ENCODE measurements at regions not wholly inside any gene's neighbourhood (a gene's known extent, or its start where the extent isn't known, plus 50 kb on each side); places are given as distances from the start of the nearest gene placed in this dataset.

DNA sequence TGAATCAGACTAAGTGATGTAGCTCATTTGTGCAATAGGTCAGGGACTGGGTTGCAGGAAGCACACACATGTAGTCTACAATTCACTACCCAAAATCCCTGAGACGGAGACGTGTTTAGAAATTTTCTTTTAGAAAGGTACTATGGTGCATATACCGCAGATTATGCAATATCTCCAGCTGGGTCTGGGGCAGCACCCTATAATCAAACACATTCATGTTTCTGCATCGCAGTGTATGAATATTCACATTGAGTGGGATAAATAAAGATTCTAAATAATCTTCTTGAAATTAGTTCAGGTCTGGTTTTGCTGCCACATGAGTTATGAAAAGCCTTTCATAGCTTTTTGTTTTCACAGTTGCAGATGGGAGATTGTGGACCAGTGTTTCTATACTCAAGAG is 395.7 kb upstream of the FANCL start (continued):
- peak; percentile 41; the same call in 1 of the 2 replicates for TF ChIP-seq CEBPB (IDR thresholded peaks at IDR 0.05; ENCODE audit: low read depth, low read length)
